Epithelial cell of esophagus (primary cell): ENCODE measurements at regions not wholly inside any gene's neighbourhood (a gene's known extent, or its start where the extent isn't known, plus 50 kb on each side); places are given as distances from the start of the nearest gene placed in this dataset.

Experiments
- DNase-seq: peaks from one replicate; pipeline ENCODE4 v3.0.0; 2010; ENCODE audit warnings: low read depth
- H3K4me3 ChIP-seq: 2 replicates; pipeline ENCODE4 v1.5.1; 2011; ENCODE audit warnings: mild to moderate bottlenecking, low read length, control low read depth
- TF ChIP-seq, protein P1 (sequence below): IDR thresholded peaks from 2 replicates; pipeline ENCODE4 v1.5.1; 2011; ENCODE audit warnings: low read depth, mild to moderate bottlenecking, low read length, control low read depth, inconsistent platforms; ENCODE audit not compliant: insufficient read depth; ENCODE audit errors: missing control alignments

DNA sequence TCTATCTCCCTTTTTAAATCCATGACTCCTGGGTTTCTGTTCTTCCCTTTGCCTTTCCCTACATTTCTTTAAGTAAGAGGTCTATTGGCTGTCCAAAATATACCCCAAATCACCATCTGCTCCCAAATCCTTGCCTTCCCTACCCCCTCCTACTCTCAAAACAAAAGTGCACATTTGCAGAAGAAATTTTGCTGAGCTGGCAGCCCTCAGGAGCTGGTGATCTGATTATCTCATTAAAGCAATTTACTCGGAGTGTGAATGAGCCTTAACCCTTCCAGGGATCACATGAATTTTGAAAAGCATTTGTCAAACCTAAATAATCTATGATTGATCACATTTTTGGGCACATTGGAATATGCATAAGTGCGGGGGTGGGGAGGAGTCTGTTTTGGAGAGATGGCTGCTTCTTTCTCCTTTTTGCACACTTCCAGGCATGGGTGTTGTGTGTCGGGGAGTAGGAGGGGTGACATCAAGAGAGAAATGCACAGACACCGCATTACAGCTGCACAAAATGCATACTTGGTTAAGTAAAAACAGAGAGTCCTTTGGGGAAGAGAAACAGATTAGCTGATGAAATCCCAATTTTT is 892.6 kb downstream of the TUSC7 start:
- no peak overlapping the region for H3K4me3 ChIP-seq
- DNase-seq, result no peak
- TF ChIP-seq, protein P1, sequence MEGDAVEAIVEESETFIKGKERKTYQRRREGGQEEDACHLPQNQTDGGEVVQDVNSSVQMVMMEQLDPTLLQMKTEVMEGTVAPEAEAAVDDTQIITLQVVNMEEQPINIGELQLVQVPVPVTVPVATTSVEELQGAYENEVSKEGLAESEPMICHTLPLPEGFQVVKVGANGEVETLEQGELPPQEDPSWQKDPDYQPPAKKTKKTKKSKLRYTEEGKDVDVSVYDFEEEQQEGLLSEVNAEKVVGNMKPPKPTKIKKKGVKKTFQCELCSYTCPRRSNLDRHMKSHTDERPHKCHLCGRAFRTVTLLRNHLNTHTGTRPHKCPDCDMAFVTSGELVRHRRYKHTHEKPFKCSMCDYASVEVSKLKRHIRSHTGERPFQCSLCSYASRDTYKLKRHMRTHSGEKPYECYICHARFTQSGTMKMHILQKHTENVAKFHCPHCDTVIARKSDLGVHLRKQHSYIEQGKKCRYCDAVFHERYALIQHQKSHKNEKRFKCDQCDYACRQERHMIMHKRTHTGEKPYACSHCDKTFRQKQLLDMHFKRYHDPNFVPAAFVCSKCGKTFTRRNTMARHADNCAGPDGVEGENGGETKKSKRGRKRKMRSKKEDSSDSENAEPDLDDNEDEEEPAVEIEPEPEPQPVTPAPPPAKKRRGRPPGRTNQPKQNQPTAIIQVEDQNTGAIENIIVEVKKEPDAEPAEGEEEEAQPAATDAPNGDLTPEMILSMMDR, result no peak

GRCh38 chr3:117603097-117603496 is 893.5 kb downstream of the TUSC7 start:
- no peak for DNase-seq
- no peak overlapping the region for H3K4me3 ChIP-seq
- TF ChIP-seq, protein P1, result no peak

GRCh38 chr3:117606866-117607265 is 897.3 kb downstream of the TUSC7 start:
- TF ChIP-seq, protein P1, result no peak
- H3K4me3 ChIP-seq, result no peak overlapping the region
- no peak for DNase-seq

DNA sequence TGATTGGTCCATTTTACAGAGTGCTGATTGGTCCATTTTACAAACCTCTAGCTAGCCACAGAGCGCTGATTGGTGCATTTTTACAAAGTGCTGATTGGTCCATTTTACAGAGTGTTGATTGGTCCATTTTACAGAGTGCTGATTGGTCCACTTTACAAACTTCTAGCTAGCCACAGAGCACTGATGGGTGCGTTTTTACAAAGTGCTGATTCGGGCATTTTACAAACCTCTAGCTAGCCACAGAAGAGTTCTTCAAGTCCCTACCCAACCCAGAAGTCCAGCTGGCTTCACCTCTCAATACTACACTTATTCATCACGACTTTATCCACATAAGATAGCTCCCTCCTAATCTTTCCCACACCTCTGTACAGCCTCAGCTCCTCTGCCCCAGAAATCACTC is 899.8 kb downstream of the TUSC7 start:
- DNase-seq, result no peak
- TF ChIP-seq, protein P1, result no peak
- H3K4me3 ChIP-seq, result no peak overlapping the region

- TF ChIP-seq, protein P1, result no peak
- no peak overlapping the region for H3K4me3 ChIP-seq
- no peak for DNase-seq
Measured at GRCh38 chr3:117610156-117610555, 900.6 kb downstream of the TUSC7 start.

DNA sequence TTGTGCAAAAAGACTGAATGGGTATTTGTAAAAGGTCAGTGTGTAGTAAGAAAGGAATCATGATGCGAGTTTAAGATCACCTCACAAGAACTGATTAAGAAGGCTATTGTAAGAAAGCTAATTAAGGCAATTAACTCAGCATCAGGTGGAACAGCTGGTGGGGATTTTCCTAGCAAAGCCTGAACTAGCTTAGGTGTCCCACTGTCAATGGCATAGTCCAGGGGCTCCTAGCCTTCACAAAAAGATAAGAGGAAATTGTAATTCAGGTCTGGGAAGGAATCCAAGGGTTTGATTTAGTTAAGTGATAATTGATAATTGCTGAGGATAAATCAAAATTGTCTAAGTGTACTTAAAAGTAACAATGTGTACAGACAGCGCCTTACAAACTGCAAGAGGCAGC is 901.6 kb downstream of the TUSC7 start:
- H3K4me3 ChIP-seq, result no peak overlapping the region
- TF ChIP-seq, protein P1, result no peak
- no peak for DNase-seq

- DNase-seq, result no peak
- TF ChIP-seq, protein P1, result no peak
Measured at GRCh38 chr3:117616227-117616626, 906.6 kb downstream of the TUSC7 start.

More at GRCh38 chr3:117616227-117616626, 906.6 kb downstream of the TUSC7 start:
- H3K4me3 ChIP-seq, result no peak overlapping the region
